HG03342 (cell line): ENCODE measurements at regions not wholly inside any gene's neighbourhood (a gene's known extent, or its start where the extent isn't known, plus 50 kb on each side); places are given as distances from the start of the nearest gene placed in this dataset.
"Not testable (repeated sequence)": the region's sequence is repeated elsewhere in the genome, so short reads cannot be mapped to it uniquely, and the experiment has no call there.

Source experiments
- ATAC-seq: cut with Tn5 transposase; IDR thresholded peaks from one replicate; pipeline ENCODE4 v1.9.1; 2021; ENCODE audit warnings: mild to moderate bottlenecking, moderate library complexity; ENCODE audit not compliant: unreplicated experiment

GRCh38 chr12:79993106-79993862, 58.4 kb upstream of the PPP1R12A start:
- no peak for ATAC-seq

- no peak for ATAC-seq
Observed at GRCh38 chr12:79991586-79991985, 56.7 kb upstream of the PPP1R12A start.

DNA sequence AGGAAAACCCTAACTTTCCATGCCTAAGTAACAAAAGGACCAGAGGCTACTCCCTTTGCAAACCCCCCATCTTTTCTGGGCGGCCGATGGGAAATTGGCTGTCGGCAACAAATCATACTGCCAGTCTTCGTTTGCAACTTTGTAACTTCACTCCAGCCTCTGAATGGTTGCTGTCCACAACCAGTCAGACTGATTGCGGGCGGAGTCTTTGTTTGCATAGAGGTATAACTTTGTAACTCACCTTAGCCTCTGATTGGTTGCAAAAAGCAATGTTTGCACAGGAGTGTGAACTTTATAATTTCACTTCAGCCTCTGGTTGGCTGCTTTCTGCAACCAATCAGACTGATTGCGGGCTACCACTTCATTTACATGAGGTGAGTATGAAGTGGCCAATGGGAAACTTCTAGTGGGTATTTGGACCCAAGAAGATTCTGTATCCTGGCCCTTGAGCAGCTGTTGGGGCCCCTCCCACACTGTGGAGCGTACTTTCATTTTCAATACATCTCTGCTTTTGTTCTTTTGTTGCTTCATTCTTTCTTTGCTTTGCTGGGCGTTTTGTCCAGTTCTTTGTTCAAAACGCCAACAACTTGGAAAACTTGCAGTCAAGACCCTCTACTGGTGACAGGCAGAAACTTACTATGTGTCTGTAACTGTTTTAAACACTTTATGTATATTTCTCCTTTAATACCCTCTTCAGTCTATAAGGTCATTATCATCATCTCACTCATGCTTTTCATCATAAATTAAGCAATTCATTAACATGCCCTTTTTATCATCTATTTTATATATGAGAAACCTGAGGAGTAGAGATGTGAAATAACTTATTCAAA, 55.8 kb upstream of the PPP1R12A start:
- ATAC-seq = not testable (repeated sequence)

DNA sequence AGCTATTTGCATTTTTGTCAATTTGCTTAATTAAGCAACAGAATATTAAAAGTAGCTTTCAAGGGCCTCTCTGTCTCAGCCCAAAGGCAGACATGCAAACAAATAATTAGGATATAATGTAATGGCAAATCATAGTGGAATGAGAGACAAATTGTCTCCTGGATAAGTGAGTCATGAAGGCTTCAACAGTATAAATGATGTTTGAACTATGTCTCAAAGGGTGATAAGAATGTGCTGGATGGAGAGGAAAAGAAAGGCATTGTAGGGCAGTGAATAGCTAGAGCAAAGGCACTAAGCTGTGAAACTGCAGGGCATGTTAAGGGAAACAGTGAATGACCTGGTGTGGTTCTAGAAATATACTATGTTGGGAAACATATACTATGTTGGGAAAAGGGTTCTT, 53.5 kb upstream of the PPP1R12A start:
- no peak for ATAC-seq

DNA sequence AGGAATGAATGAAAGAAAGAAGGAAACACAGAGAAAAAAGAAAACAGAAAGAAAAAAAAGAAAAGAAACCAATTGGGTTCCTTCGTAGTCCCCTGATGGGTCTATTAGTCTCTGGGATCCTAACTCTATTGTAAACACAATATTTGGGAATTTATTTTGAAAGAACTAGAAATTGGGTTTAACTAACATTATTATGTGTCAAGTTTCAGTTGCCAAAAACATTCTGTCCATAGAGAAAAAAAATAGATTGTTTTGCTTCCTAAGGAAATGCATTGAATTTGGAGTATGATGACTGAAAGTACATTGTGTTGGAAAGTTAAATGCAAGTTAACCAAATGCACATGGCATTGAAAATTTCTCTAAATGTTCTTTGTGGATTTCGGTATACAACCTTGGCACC, 52.8 kb upstream of the PPP1R12A start:
- ATAC-seq = no peak
